Activated CD8-positive, alpha-beta memory T cell treated with anti-CD3 and anti-CD28 coated beads for 4 hours (primary cell): ENCODE measurements at regions not wholly inside any gene's neighbourhood (a gene's known extent, or its start where the extent isn't known, plus 50 kb on each side); places are given as distances from the start of the nearest gene placed in this dataset.
"Not testable (repeated sequence)": the region's sequence is repeated elsewhere in the genome, so short reads cannot be mapped to it uniquely, and the experiment has no call there.

Experiments
- DNase-seq, 2 donors: peaks; one replicate each; pipeline ENCODE4 v3.0.0-alpha.2; 2020; ENCODE audit warnings: low read depth in 2 of 2

DNA sequence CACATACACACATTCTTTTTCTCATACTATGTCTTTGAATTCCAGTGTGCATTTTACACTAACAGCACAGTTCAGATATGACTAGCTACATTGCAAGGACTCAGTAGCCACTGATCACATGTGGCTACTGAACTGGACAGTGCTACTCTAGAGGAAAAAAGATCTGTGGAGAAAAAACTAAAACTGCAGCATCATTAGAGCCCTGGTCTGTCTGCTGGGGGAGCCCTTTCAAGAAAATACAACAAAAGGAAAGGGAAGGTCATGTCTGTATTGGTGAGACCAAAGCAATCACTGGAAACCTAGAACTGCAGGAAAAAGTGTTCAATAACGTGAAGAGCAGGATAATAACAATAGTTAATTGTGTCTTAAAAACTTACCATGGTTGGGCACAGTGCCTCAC lies 132.3 kb upstream of the JARID2 start:
- DNase-seq: no peak

DNA sequence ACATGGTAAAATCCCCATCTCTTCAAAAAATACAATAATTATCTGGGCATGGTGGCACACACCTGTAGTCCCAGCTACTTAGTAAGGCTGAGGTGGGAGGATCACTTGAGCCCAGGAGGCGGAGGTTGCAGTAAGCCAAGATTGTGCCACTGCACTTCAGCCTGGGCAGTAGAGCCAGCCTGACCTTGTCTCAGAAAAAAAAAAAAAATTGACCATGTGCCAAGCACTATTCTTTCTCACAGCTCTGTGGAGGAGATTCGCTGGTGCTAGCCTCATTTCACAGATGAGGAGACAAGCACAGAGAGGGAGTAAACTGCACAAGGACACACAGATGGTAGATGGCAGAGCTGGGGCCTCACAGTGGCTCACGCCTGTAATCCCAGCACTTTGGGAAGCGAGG lies 131.8 kb upstream of the JARID2 start:
- DNase-seq: no peak

DNA sequence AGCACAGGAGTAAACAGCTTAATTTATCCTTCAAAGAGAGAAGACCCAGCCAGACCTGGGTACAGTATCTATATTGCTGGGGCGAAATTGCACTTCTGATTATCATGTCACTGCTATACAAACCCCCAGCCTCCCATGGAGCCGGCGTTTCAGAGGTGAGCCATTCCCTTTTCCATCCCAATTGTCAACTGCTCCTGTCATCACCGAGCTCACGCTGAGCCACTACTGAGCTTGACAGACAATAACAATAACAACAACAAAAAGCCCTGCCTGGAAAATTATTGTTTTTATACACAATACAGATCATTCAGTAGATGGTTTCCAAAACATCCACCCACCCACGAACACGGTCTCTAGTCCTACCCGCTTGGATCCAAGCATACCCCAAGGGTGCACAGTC lies 129.0 kb upstream of the JARID2 start:
- no peak for DNase-seq

- no peak for DNase-seq
Measured at GRCh38 chr6:15121443-15121842, 124.4 kb upstream of the JARID2 start.

GRCh38 chr6:15121977-15122550 lies 123.8 kb upstream of the JARID2 start:
- DNase-seq: no peak

GRCh38 chr6:15129887-15130286 lies 116.0 kb upstream of the JARID2 start:
- DNase-seq: no peak

DNA sequence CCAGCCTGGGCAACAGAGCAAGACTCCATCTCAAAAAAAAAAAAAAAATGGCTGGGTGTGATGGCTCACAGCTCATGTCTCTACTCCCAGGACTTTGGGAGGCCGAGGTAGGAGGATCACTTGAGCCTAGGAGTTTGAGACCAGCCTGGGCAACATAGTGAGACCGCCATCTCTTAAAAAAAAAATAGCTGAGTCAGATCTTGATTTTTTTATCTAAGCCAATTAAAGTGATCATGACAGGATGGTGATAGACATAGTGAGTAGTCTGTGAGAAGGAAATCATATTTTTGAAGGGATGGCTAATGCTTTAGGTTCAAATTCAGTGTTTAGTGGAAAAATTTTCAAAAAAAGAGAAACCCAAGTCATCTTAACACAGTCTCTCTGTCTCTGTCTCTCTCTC lies 114.6 kb upstream of the JARID2 start:
- DNase-seq: no peak

DNA sequence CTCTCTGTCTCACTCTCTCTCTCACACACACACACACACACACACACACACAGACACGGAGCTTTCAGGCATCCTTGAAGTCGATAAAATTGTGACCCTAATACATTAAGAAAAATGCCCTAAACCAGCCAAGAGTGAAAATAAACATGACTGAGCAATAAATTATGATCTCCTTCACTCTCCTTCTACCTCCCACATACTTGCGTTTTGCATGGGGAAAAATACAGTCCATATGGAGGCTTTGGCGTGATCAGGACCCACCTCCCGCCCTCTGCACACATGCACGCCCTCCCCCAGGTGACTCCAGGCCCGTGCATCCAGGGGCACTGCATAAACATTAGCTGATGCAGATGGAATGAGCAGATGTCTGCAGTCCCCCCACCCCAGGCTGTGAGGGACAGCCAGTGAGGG lies 114.2 kb upstream of the JARID2 start:
- DNase-seq: no peak

- no peak for DNase-seq
Measured at GRCh38 chr6:15132167-15132566, 113.7 kb upstream of the JARID2 start.

DNA sequence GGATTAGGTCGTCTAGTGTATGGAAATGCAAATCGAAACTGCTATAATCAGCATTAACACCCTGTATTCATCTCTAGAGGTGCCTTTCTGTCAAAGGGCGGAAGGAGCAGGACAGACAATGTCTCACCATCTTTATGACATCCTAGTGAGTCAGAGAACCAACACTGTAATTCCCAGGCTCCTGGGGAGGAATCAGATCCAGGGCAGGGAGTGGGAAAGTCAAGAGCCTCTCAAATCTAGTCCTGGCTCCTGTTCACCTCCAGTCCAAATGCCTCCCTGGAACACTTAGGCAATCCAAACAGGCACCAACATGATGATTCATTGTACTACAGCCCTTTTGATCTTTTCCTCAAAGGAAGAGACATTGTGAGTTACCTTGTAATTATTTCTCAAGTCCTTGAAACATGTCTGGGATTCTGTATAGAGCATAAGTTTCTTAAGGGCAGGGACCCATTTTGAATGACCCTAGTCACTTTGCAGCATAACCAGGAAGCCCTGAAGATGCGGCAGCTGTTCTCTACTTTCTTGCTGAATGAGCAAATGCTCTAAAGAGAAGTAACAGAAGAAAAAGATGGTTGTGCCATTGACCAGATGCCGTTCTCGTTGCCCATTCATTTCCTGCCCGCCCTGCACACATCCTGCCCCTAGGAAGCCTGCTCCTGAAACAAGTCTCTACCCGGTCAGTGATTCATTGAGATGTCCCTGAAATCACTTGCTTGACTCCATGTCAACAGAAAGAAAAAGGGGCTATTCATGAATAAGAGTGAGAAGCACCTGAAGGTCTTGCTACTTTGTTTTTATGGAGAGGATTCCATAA lies 112.8 kb upstream of the JARID2 start:
- no peak for DNase-seq

- no peak for DNase-seq
Measured at GRCh38 chr6:15137086-15137485, 108.8 kb upstream of the JARID2 start.

DNA sequence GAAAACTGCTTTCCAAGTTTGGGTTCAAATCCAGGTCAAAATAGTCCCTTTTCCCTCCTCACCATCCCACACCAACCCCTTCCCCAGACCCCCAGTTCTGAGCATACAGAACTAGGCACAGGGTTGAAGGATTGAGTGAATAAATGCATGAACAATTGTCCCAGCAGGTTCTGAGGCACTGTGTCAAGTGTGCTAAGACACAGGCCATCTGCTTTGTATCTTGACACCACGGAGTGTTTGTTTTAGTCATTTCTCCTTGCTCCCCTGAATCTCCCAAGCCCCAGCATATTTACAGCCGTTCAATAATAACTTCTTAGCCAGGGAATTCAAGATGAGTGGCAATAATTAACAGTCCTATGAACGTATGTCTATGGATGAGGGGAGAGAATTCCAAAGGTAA lies 102.8 kb upstream of the JARID2 start:
- no peak for DNase-seq

DNA sequence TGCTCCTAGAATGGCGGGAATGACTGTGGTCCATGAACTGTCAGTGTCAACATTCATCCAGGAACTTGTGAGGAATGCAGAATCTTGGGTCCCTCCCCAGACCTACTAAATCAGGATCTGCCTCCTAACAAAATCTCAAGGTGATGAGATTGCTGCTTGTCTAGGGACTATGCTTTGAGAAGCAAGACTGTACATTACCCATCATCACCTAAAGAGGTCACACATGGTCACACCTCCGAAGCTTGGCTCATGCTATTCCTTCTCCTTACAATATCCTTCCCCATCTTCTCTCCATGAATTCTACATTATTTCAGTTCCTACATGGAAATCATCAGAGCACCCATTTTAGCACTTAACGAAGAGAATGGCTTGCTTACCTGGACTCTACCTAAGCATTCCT lies 102.3 kb upstream of the JARID2 start:
- DNase-seq: no peak

- DNase-seq: no peak
Measured at GRCh38 chr6:15145821-15146220, 100.0 kb upstream of the JARID2 start.

GRCh38 chr6:15147827-15148226 lies 98.0 kb upstream of the JARID2 start:
- DNase-seq: no peak

DNA sequence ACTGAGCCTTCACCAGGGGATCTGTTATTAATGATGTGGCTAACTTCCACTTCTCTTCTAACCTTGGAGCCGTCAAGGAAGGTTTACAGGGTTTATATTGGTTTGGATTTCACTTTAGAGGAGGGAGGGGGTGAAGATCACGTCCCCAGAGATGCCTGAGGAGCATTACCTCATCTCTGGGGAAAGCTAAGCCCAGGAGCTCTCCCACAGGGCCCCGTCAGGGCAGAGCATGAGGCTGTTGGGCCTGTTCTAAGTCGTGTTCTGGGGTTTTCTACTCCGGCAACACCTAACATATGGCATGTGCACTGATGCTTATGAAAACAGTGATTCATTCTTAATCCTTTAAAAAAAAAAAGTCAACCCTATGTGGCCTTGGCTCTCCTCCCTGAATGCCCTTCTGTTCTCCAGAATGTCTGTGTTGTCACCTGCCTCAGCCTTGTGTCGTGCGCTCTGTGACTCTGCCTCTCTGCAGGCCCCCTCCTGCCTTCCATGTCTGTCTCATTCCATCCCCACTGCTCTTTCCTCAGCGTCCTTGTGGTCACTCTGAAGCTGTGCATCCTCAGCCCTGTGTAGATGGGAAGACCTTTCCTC lies 97.4 kb upstream of the JARID2 start:
- no peak for DNase-seq

DNA sequence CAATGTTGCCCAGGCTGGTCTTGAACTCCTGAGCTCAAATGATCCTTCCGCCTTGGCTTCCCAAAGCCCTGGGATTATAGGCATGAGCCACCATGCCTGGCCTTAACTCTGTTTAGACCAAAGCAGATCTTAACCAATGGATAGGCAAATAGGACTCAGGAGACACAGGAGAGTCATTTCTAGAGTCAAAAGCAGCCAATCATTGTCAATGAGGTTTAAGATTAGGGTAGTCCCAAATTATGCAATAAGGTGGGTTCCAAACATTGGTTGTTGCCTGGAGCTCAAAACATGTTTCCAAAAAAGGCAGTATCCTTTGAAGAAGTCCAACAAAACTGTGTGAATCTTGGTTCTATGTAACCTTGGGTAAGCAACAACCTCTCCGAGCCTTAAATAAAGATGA lies 95.7 kb upstream of the JARID2 start:
- DNase-seq: no peak

GRCh38 chr6:15152700-15153099 lies 93.2 kb upstream of the JARID2 start:
- no peak for DNase-seq

- DNase-seq: no peak
Measured at GRCh38 chr6:15153191-15153590, 92.7 kb upstream of the JARID2 start.

- no peak for DNase-seq
Measured at GRCh38 chr6:15157479-15157878, 88.4 kb upstream of the JARID2 start.

DNA sequence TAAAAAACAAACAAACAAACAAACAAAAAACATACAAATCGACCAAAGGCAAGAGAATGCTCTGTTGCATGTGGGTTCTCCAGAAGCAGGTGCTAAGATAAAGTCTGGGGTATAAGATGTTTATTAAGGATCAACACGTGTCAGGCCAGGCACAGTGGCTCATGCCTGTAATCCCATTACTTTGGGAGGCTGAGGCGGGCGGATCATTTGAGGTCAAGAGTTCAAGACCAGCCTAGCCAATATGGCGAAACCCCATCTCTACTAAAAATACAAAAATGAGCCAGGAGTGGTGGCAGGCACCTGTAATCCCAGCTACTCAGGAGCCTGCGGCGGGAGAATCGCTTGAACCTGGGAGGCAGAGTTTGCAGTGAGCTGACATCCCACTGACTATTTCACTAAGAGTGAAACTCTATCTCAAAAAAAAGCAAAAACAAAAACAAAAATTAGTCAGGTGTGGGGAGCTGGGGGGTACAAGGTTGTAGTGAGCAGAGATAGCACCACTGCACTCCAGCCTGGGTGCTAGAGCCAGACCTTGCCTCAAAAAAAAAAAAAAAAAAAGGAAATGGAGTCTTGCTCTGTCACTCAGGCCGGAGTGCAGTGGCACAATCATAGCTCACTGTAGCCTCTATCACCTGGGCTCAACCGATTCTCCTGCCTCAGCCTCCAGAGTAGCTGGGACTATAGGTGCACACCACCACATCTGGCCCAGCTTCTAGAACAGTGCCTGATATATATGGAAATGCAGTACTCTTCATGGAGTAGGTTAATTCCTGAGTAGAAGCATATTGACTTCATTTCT lies 86.8 kb upstream of the JARID2 start:
- no peak for DNase-seq

DNA sequence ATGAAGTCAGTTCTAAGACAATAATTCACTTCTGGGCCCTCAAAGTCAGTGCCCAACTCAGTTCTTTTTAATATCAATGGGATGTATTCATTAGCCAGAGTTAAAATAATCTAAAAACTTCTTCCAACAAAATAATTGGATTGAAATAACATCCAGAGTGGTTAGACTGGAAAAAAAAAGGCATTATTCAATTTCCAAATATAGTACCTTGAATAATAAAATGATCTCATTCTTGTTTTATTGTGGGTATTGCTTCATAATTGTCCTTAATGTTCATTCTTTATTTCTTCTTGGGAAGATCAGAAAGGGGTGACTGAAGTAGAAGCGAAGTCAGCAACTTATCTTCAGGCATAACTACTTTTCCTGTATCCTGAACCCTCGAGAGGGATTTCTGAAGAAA lies 85.1 kb upstream of the JARID2 start:
- DNase-seq: no peak

DNA sequence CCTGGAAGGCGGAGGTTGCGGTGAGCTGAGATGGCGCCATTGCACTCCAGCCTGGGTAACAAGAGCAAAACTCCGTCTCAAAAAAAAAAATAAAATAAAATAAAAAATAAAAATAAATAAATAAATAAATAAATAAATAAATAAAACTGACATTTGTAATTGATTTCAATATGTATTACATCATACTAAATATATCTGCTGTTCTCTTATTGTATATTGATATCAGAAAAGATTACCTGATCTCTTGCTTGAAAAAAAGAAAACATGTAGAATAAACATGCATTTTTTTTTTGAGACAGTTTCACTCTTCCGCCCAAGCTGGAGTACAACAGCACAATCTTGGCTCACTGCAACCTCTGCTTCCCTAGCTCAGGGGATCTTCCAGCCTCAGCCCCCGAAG lies 81.0 kb upstream of the JARID2 start:
- not testable (repeated sequence) for DNase-seq
